Loucy (cell line): ENCODE measurements at regions not wholly inside any gene's neighbourhood (a gene's known extent, or its start where the extent isn't known, plus 50 kb on each side); places are given as distances from the start of the nearest gene placed in this dataset.

Experiments
- CTCF ChIP-seq: fragments of 200-600 bp; sonication (generic); conservative IDR thresholded peaks from 2 replicates; pipeline ENCODE4 v1.5.1; 2014; ENCODE audit warnings: mild to moderate bottlenecking, antibody characterized with exemption, low read length
- EZH2phosphoT487 ChIP-seq: fragments of 200-600 bp; IDR thresholded peaks from 2 replicates; pipeline ENCODE4 v1.6.1; 2018; ENCODE audit warnings: antibody characterized with exemption, mild to moderate bottlenecking, moderate library complexity, borderline replicate concordance

GRCh38 chr12:127340381-127340780 is 926.6 kb upstream of the TMEM132C start:
- TF ChIP-seq CTCF (no peak), EZH2phosphoT487 (no peak)
